ENCODE measurements at regions not wholly inside any gene's neighbourhood (a gene's known extent, or its start where the extent isn't known, plus 50 kb on each side); places are given as distances from the start of the nearest gene placed in this dataset.

DNA sequence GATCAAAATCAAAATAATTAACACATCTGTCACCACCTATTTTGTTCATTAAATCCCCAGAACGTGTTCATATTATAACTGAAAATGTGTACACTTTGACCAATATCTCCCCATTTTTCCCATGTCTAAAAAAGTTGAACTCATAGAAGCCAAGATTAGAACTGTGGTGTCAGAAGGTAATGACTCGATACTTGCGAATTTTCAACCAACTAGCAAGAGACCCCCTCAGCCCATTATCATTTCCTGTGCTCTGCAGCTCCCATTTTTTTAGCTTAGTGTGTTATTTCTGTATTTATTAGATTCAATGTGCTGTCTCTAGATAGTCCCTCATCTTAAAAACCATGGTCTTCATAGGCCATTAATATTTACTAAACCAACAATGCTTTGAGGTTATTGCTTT is 248.7 kb upstream of the PIK3C3 start:
- Histone ChIP-seq H3K36me3 (no peaks in the 10 kb centered on the region), H3K27me3 (replicated peaks; ENCODE audit: insufficient read depth) (no peaks in the 10 kb centered on the region), H3K27ac (no peak overlapping the region), H3K4me1 (ENCODE audit: control insufficient read depth in 1 of 2, low read depth in 2 of 2) (no peaks in the 10 kb centered on the region), H3K4me3 (no peak overlapping the region), H3K9me3 (no peaks in the 10 kb centered on the region)
- DNase-seq (ENCODE audit: low spot score) = no peak
- ATAC-seq (ENCODE audit: insufficient number of reproducible peaks, low FRiP score, low read depth) = no peak
- TF ChIP-seq, protein P1, sequence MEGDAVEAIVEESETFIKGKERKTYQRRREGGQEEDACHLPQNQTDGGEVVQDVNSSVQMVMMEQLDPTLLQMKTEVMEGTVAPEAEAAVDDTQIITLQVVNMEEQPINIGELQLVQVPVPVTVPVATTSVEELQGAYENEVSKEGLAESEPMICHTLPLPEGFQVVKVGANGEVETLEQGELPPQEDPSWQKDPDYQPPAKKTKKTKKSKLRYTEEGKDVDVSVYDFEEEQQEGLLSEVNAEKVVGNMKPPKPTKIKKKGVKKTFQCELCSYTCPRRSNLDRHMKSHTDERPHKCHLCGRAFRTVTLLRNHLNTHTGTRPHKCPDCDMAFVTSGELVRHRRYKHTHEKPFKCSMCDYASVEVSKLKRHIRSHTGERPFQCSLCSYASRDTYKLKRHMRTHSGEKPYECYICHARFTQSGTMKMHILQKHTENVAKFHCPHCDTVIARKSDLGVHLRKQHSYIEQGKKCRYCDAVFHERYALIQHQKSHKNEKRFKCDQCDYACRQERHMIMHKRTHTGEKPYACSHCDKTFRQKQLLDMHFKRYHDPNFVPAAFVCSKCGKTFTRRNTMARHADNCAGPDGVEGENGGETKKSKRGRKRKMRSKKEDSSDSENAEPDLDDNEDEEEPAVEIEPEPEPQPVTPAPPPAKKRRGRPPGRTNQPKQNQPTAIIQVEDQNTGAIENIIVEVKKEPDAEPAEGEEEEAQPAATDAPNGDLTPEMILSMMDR (IDR thresholded peaks at IDR 0.05) = no peak

DNA sequence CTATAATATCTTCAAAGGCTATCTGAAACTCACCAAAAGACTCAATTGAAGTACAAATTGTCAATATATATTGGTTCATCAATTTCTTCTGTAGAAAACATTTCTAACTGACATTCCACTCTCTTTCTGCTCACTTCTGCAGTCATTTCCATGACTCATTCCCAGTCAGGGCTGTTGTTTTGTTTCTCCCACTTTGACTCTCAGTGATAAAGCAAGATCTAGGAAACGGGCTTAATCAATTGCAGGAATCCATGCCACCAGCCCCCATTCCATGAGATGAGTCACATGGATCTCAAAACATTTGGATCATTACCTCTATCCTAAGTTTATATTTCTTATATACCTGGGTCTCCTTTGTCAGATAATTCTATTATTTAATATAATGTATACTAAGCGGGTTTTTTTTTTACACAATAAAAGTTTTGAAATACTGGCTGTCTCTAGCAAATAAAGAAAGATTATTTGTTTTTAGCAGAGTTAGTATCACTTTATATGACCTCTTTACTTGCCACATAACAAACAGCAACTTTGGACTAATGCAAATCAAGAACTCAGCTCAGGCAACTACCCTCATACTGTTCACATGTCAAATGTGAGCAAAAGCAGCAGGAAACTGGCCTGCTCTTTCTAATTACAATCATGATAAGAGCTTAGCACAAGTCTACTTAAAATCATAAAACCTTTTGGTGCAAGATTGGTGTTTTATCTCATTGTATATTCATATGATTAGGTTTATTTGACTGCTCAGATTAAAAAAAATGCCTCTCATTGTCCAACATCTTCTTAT is 251.1 kb upstream of the PIK3C3 start:
- Histone ChIP-seq H3K4me3 (no peak overlapping the region), H3K27me3 (replicated peaks; ENCODE audit: insufficient read depth) (no peaks in the 10 kb centered on the region), H3K27ac (no peak overlapping the region), H3K36me3 (no peaks in the 10 kb centered on the region), H3K9me3 (no peaks in the 10 kb centered on the region), H3K4me1 (ENCODE audit: control insufficient read depth in 1 of 2, low read depth in 2 of 2) (no peaks in the 10 kb centered on the region)
- no peak for DNase-seq (ENCODE audit: low spot score)
- ATAC-seq (ENCODE audit: insufficient number of reproducible peaks, low FRiP score, low read depth) = no peak
- TF ChIP-seq, protein P1 (IDR thresholded peaks at IDR 0.05) = no peak

DNA sequence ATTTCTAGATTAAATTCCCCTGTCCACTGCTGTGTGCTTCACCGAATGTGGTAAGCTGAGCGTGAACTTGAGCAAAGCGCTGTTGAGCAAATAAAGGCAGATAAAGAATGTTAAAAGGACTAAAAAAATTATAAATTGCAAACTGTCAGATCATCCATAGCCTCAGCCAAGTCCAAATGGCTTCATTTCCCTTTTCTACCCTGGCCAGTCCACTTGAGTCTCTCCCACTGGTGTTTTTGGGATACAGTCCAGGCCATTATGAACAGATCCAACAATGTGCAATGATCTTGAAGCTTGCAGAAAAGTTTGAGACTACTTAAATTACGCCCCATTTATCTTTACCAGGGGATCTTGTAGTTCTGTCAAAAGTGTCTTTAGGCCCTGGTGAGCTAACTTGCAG is 254.6 kb upstream of the PIK3C3 start:
- Histone ChIP-seq H3K4me1 (ENCODE audit: control insufficient read depth in 1 of 2, low read depth in 2 of 2) (no peaks in the 10 kb centered on the region), H3K4me3 (no peak overlapping the region), H3K27ac (no peak overlapping the region), H3K27me3 (replicated peaks; ENCODE audit: insufficient read depth) (no peaks in the 10 kb centered on the region), H3K9me3 (no peaks in the 10 kb centered on the region), H3K36me3 (no peaks in the 10 kb centered on the region)
- TF ChIP-seq, protein P1 (IDR thresholded peaks at IDR 0.05) = no peak
- DNase-seq (ENCODE audit: low spot score) = no peak
- no peak for ATAC-seq (ENCODE audit: insufficient number of reproducible peaks, low FRiP score, low read depth)

DNA sequence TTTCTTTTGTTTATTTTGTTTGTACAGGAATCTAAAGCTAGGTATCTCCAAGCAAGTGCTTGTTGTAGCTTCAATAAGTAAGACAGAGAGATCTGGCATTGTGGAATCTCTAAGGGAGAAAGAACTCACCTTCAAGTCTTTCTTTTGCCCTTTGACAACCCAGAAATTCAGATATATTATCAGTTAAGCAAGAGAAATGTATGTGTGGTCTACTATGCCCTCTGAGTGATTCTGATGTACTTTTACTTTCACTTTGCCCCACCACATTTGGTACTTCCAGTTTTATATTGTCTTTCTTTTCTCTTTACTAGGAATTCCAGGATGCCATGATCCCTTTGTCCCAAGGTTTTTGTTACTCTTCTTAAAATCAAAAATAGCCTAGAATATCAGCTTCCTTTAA is 259.6 kb upstream of the PIK3C3 start:
- Histone ChIP-seq H3K27me3 (replicated peaks; ENCODE audit: insufficient read depth) (no peaks in the 10 kb centered on the region), H3K27ac (no peak overlapping the region), H3K4me1 (ENCODE audit: control insufficient read depth in 1 of 2, low read depth in 2 of 2) (no peaks in the 10 kb centered on the region), H3K36me3 (no peaks in the 10 kb centered on the region), H3K4me3 (no peak overlapping the region), H3K9me3 (no peaks in the 10 kb centered on the region)
- no peak for ATAC-seq (ENCODE audit: insufficient number of reproducible peaks, low FRiP score, low read depth)
- no peak for DNase-seq (ENCODE audit: low spot score)
- TF ChIP-seq, protein P1 (IDR thresholded peaks at IDR 0.05) = no peak

DNA sequence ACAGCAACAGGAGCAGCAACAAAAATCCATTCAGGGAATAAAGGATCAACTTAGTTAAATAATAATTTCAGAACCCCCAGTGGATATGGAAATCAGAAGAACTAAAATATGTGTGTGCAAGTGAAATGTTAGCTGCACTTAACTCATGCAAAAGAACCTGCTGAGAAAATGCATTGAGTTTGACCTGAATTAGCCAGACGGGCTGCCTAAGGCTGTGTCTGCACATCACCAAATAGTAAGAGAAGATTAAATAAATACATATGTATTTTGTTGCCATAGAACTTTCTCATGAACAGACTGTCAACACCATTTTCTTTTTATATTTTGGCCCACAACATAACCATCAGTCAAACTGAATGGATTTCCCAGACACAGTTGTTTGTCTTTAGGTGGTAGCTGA is 262.0 kb upstream of the PIK3C3 start:
- TF ChIP-seq, protein P1 (IDR thresholded peaks at IDR 0.05) = no peak
- no peaks in the 10 kb centered on the region for H3K4me1 ChIP-seq (ENCODE audit: control insufficient read depth in 1 of 2, low read depth in 2 of 2)
- no peaks in the 10 kb centered on the region for H3K36me3 ChIP-seq
- no peak overlapping the region for H3K4me3 ChIP-seq
- DNase-seq (ENCODE audit: low spot score) (no peak), ATAC-seq (ENCODE audit: insufficient number of reproducible peaks, low FRiP score, low read depth) (no peak)
- no peaks in the 10 kb centered on the region for H3K9me3 ChIP-seq
- no peaks in the 10 kb centered on the region for H3K27me3 ChIP-seq (replicated peaks; ENCODE audit: insufficient read depth)
- no peak overlapping the region for H3K27ac ChIP-seq
